ENCODE measurements at regions not wholly inside any gene's neighbourhood (a gene's known extent, or its start where the extent isn't known, plus 50 kb on each side); places are given as distances from the start of the nearest gene placed in this dataset.
A peak's percentile ranks its signal among the peaks of the same experiment; 100 is the strongest.

GRCh38 chr2:176461809-176462670 lies 192.8 kb downstream of the MTX2 start:
- no peaks in the 10 kb centered on the region for H3K4me1 ChIP-seq (ENCODE audit: insufficient read depth, low read length)
- ChIA-PET CTCF (ENCODE audit: low intra/inter-chr PET ratio, low total read pairs) (no interaction called here), POLR2A (no interaction called here)
- H3K9ac ChIP-seq (ENCODE audit: insufficient read depth, low read depth, low read length) = no peak overlapping the region
- H3K27me3 ChIP-seq (ENCODE audit: control insufficient read depth in 1 of 2, insufficient read depth in 2 of 2, low read length in 2 of 2) = peaks cover 0 to 19% of the 10 kb centered on the region in 2 experiments; a peak in 2 of 5 replicates
- DNase-seq (ENCODE audit: low spot score) = no peak
- in situ Hi-C loops (cut with HindIII; ENCODE audit: extremely low pct_ligation_motif_present, low pct_unique_long_range_greater_than_20kb) (no loop called here), intact Hi-C loops (cut with micrococcal nuclease; ENCODE audit: unreplicated experiment) (loop anchor here (10.0 kb wide), 1 partner anchor 683 kb away; no protein-coding TSS in a partner anchor)
- TF ChIP-seq MAFF (IDR thresholded peaks at IDR 0.05; ENCODE audit: low read depth, low read length) = 0 out of 2 replicates have a peak, but pooled peaks have one; percentile 6
- TF ChIP-seq KMT2A (CRISPR knock-in tag; IDR thresholded peaks at IDR 0.05) = no peak
- peak; percentile 25; the same call in 1 of the 2 replicates for TF ChIP-seq CEBPB (IDR thresholded peaks at IDR 0.05; ENCODE audit: borderline replicate concordance, low read depth, low read length)
- BruUV-seq (replicated peaks) = no TSS peak
- WGBS (ENCODE audit: low lambda C conversion rate) = 3% methylated on average over 5 of the region's 5 CpGs
- no peaks in the 10 kb centered on the region for H4K20me1 ChIP-seq (ENCODE audit: insufficient read depth, low read length)
- no peak for ATAC-seq
- no peak for FAIRE-seq
- no peak overlapping the region for H3K4me3 ChIP-seq (replicated peaks in 1 of 3; ENCODE audit: insufficient read depth in 1 of 3, low read depth in 2 of 3, low read length in 3 of 3)
- H3K9me3 ChIP-seq (ENCODE audit: low read length) = no peaks in the 10 kb centered on the region
- H2AFZ ChIP-seq (ENCODE audit: low read length) = no peak overlapping the region
- no peak overlapping the region for H3K27ac ChIP-seq (ENCODE audit: extremely low read length, insufficient read depth, low read length)
- H3K4me2 ChIP-seq (ENCODE audit: low read depth, low read length) = no peak overlapping the region
- no peaks in the 10 kb centered on the region for H3K79me2 ChIP-seq (ENCODE audit: insufficient read depth, low read length)
- H3K36me3 ChIP-seq (replicated peaks in 1 of 2; ENCODE audit: control insufficient read depth in 1 of 2, insufficient read depth in 2 of 2, low read length in 2 of 2) = no peaks in the 10 kb centered on the region

- CTCF ChIA-PET (ENCODE audit: low intra/inter-chr PET ratio, low total read pairs) = no interaction called here
- TF ChIP-seq ATF7 (IDR thresholded peaks at IDR 0.05) (peak; percentile 13; the same call in 1 of the 2 replicates), ATF7 (CRISPR knock-in tag; IDR thresholded peaks at IDR 0.05) (no peak), ZSCAN9 (CRISPR knock-in tag; IDR thresholded peaks at IDR 0.05; ENCODE audit: borderline replicate concordance) (no peak)
- H3K27me3 ChIP-seq (ENCODE audit: control insufficient read depth in 1 of 2, insufficient read depth in 2 of 2, low read length in 2 of 2) = peaks cover 0 to 23% of the 10 kb centered on the region in 2 experiments; a peak in 2 of 5 replicates
- no peak overlapping the region for H3K27ac ChIP-seq (ENCODE audit: extremely low read length, insufficient read depth, low read length)
- DNase-seq (ENCODE audit: low spot score) (no peak), ATAC-seq (no peak), FAIRE-seq (no peak)
- no peaks in the 10 kb centered on the region for H3K79me2 ChIP-seq (ENCODE audit: insufficient read depth, low read length)
- no peak overlapping the region for H3K4me2 ChIP-seq (ENCODE audit: low read depth, low read length)
- POLR2A ChIA-PET = no interaction called here
- no peaks in the 10 kb centered on the region for H4K20me1 ChIP-seq (ENCODE audit: insufficient read depth, low read length)
- intact Hi-C loops (cut with micrococcal nuclease; ENCODE audit: unreplicated experiment) (loop anchor here (10.0 kb wide), 1 partner anchor 681 kb away; no protein-coding TSS in a partner anchor), in situ Hi-C loops (cut with HindIII; ENCODE audit: extremely low pct_ligation_motif_present, low pct_unique_long_range_greater_than_20kb) (no loop called here)
- no peaks in the 10 kb centered on the region for H3K9me3 ChIP-seq (ENCODE audit: low read length)
- H3K4me1 ChIP-seq (ENCODE audit: insufficient read depth, low read length) = no peaks in the 10 kb centered on the region
- 6% methylated on average over 3 of the region's 3 CpGs for WGBS (ENCODE audit: low lambda C conversion rate)
- no peaks in the 10 kb centered on the region for H3K36me3 ChIP-seq (replicated peaks in 1 of 2; ENCODE audit: control insufficient read depth in 1 of 2, insufficient read depth in 2 of 2, low read length in 2 of 2)
- no peak overlapping the region for H2AFZ ChIP-seq (ENCODE audit: low read length)
- BruUV-seq (replicated peaks) = no TSS peak
- no peak overlapping the region for H3K9ac ChIP-seq (ENCODE audit: insufficient read depth, low read depth, low read length)
- H3K4me3 ChIP-seq (replicated peaks in 1 of 3; ENCODE audit: insufficient read depth in 1 of 3, low read depth in 2 of 3, low read length in 3 of 3) = no peak overlapping the region
These were observed 194.3 kb downstream of the MTX2 start for GRCh38 chr2:176463546-176463945.

Measured in HepG2 (cell line).